Erythroblast (primary cell): ENCODE measurements at regions not wholly inside any gene's neighbourhood (a gene's known extent, or its start where the extent isn't known, plus 50 kb on each side); places are given as distances from the start of the nearest gene placed in this dataset.

ENCODE experiments used
- GATA1 ChIP-seq: IDR thresholded peaks from 2 replicates; pipeline ENCODE4 v1.6.1; 2011; ENCODE audit warnings: low read depth, mild to moderate bottlenecking, control low read depth, low read length, moderate library complexity
- POLR2A ChIP-seq: IDR thresholded peaks from 2 replicates; pipeline ENCODE4 v1.6.1; 2011; ENCODE audit warnings: mild to moderate bottlenecking, low read length

GRCh38 chr17:5747964-5748363 lies 163.7 kb upstream of the NLRP1 start:
- TF ChIP-seq POLR2A (no peak), GATA1 (no peak)
